GM04504 (cell line): ENCODE measurements at regions not wholly inside any gene's neighbourhood (a gene's known extent, or its start where the extent isn't known, plus 50 kb on each side); places are given as distances from the start of the nearest gene placed in this dataset.

Source experiments
- DNase-seq: peaks from one replicate; pipeline ENCODE4 v3.0.0-alpha.2; 2012; ENCODE audit warnings: low read depth

- no peak for DNase-seq
These were observed 118.2 kb upstream of the HMHB1 start for GRCh38 chr5:143693651-143694252.

- DNase-seq = no peak
These were observed 119.6 kb upstream of the HMHB1 start for GRCh38 chr5:143692342-143692741.

GRCh38 chr5:143691945-143692290 lies 120.0 kb upstream of the HMHB1 start:
- no peak for DNase-seq

- no peak for DNase-seq
These were observed 120.5 kb upstream of the HMHB1 start for GRCh38 chr5:143691287-143691944.

GRCh38 chr5:143687604-143688003 lies 124.4 kb upstream of the HMHB1 start:
- DNase-seq = no peak

GRCh38 chr5:143685246-143685815 lies 126.6 kb upstream of the HMHB1 start:
- no peak for DNase-seq

- DNase-seq = no peak
These were observed 128.5 kb upstream of the HMHB1 start for GRCh38 chr5:143683459-143683858.

- DNase-seq = no peak
These were observed 129.0 kb upstream of the HMHB1 start for GRCh38 chr5:143682929-143683386.

GRCh38 chr5:143682246-143682905 lies 129.6 kb upstream of the HMHB1 start:
- DNase-seq = no peak

- no peak for DNase-seq
These were observed 131.2 kb upstream of the HMHB1 start for GRCh38 chr5:143680672-143681259.

GRCh38 chr5:143679777-143680176 lies 132.2 kb upstream of the HMHB1 start:
- DNase-seq = no peak

- no peak for DNase-seq
These were observed 133.6 kb upstream of the HMHB1 start for GRCh38 chr5:143678148-143678905.

- DNase-seq = no peak
These were observed 134.6 kb upstream of the HMHB1 start for GRCh38 chr5:143677403-143677802.

GRCh38 chr5:143676802-143677201 lies 135.2 kb upstream of the HMHB1 start:
- no peak for DNase-seq

GRCh38 chr5:143674469-143674786 lies 137.5 kb upstream of the HMHB1 start:
- DNase-seq = no peak

- DNase-seq = no peak
These were observed 138.1 kb upstream of the HMHB1 start for GRCh38 chr5:143673676-143674468.

- DNase-seq = no peak
These were observed 139.2 kb upstream of the HMHB1 start for GRCh38 chr5:143672806-143673205.

GRCh38 chr5:143671674-143672569 lies 140.0 kb upstream of the HMHB1 start:
- DNase-seq = no peak

GRCh38 chr5:143671021-143671420 lies 140.9 kb upstream of the HMHB1 start:
- no peak for DNase-seq

- DNase-seq = no peak
These were observed 146.1 kb upstream of the HMHB1 start for GRCh38 chr5:143665866-143666265.
